GM21515 (cell line): ENCODE measurements at regions not wholly inside any gene's neighbourhood (a gene's known extent, or its start where the extent isn't known, plus 50 kb on each side); places are given as distances from the start of the nearest gene placed in this dataset.

Source experiments
- ATAC-seq: cut with Tn5 transposase; IDR thresholded peaks from one replicate; pipeline ENCODE4 v1.9.1; 2021; ENCODE audit not compliant: unreplicated experiment

DNA sequence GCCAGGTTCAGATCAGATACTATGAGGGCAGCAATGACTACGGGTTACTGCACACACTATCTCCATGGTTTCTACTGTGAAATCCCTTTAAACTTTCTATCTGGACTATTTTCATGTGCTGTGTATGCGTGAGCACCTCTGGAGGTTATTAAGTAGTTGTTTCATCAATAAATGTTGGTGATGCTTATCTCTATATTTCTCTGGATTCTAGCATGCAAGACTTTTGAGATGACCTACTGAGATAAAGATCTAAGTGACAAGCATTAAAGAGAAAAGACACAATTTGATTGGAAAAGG lies 194.0 kb downstream of the NRIP1 start:
- ATAC-seq = no peak

- ATAC-seq = no peak
Observed at GRCh38 chr21:14869984-14870852, 194.6 kb downstream of the NRIP1 start.

GRCh38 chr21:14866859-14867765 lies 197.7 kb downstream of the NRIP1 start:
- no peak for ATAC-seq

DNA sequence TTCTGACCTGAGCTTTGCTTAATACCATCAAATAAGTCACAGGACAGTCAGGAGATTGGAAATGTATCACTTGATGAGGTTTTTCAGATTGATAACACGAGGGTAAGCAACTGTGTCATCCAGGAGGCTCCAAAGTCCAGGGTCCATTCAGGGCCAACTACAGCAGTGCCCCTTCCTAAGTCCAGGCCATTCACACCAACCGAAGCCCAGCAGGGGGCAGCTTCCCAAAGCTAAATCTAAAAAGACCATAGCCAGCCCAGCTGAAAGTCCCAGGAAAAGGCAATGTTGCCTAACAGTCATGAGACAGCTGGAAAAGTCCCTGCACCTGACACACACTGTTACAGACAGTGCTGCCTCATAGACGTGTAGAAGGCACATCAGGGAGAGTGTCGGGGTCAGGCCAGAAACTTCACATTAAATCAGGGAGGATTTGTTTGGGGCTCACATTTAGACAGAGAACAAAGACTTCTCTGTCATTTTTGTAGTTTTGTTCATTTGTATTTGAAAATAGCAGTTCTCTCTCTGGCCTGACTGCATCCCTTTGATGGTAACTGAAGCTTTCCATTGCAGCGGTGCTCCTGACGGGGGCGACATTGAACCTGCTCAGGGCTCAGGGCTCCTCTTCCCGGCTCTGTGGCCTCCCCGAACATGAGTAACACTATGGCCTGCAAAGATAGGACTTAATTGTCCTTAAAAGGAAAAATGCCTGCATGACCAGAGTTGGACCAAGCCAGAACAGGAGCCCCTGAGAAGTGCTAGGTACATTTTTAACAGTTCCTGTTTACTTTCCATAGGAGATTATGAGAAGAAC lies 200.4 kb downstream of the NRIP1 start:
- no peak for ATAC-seq

DNA sequence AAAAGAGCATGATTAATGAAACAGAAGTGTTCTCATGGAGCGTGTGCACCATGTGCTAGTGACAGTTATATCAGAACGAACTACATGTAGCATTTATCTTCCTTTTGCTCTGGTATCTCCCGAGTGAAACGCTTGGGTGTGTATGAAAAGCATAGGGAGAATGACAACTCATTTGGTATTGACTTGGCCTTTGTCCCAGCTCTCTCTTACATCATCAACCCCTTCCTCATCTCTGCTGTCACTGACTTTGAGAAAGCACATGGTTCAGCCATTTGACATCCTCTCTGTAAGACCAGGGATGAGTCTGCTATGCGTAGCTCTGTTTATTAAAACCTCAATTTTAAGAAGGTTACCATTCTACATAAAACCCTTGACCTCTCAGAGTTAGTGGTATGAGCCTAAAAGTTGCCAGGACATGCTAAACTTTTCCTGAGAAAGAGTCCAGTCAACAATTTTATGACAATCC lies 201.0 kb downstream of the NRIP1 start:
- no peak for ATAC-seq

DNA sequence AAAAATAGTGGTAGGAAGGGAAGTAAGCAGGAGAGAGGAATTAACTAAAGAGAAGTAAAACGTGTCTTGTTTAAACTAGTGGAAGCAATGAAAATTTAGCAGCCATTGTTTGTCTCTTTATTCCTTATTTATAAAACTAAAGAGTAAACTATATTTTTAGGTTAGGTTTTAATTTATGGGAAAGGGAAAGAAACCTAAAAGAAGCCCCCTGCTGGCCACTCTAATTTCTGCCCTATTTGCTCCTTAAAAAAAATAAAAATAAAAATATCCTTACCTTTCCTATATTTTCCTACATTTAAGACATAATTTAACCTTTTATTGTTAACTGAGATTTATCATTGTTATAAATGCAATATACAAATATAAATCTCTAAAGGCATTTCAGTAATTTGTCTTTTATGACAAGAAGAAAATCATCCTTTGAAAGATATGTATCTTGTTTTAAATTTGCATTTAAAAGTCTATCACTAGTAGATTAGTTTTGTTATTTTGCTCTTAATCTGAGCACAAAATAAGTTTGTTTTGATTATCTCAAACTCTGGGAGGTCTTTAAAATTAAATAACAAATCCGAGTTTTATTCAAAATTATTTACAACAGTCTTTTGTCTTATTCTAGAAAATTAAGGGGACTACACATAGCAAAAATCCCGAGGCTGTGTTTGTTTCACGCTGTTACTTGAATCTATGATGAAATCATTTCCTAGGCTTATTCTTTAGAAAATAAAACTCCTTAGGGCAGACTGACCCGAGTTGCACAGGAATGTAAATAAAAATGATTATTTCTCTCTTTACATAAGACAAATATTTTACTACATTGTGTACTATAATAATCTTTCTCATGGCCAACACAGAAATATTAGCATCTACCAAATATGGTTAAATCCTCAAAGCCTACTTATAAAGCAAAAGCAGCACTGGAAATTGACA lies 201.7 kb downstream of the NRIP1 start:
- no peak for ATAC-seq

- ATAC-seq = no peak
Observed at GRCh38 chr21:14858311-14858710, 206.5 kb downstream of the NRIP1 start.

DNA sequence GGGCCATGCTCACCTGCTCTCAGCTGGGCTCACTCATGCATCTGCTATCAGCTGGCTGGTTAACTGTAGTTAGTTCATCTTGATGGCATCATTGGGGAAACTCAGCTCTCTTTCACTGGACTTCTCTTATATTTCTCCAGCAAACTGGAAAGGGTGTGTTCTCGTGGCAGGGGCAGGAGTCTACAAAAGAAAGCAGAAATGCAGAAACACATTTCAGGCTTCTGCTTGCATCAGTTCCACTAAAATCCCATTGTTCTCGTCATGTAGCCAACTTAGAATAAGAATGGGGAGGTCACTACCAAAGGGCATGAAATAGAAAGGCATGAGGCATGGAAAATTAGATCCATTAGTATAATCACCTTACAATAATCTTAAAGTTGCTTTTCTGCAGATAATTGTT lies 207.3 kb downstream of the NRIP1 start:
- no peak for ATAC-seq

GRCh38 chr21:14850394-14850793 lies 214.4 kb downstream of the NRIP1 start:
- no peak for ATAC-seq

GRCh38 chr21:14846621-14847020 lies 218.2 kb downstream of the NRIP1 start:
- ATAC-seq = no peak

- ATAC-seq = no peak
Observed at GRCh38 chr21:14844001-14844400, 220.8 kb downstream of the NRIP1 start.

DNA sequence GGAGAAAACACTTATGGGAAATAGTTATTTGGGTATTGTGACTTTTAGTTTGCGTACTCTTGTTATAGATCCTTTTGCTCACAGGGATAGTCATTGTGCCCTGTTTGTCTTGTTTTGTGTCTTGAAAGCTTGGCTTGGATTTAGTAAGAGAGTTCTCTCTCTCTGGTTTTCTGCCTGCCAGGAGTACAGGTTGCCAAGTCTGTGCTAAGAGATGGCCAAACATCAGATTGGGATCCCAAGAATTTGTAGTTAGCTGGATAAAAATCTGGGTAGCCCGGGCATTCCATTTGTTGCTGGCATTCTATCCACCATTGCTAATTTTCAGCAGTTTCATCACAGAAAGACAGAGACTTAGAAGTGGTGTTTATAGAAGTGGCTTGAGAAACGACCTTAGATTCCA lies 222.2 kb downstream of the NRIP1 start:
- ATAC-seq = no peak

DNA sequence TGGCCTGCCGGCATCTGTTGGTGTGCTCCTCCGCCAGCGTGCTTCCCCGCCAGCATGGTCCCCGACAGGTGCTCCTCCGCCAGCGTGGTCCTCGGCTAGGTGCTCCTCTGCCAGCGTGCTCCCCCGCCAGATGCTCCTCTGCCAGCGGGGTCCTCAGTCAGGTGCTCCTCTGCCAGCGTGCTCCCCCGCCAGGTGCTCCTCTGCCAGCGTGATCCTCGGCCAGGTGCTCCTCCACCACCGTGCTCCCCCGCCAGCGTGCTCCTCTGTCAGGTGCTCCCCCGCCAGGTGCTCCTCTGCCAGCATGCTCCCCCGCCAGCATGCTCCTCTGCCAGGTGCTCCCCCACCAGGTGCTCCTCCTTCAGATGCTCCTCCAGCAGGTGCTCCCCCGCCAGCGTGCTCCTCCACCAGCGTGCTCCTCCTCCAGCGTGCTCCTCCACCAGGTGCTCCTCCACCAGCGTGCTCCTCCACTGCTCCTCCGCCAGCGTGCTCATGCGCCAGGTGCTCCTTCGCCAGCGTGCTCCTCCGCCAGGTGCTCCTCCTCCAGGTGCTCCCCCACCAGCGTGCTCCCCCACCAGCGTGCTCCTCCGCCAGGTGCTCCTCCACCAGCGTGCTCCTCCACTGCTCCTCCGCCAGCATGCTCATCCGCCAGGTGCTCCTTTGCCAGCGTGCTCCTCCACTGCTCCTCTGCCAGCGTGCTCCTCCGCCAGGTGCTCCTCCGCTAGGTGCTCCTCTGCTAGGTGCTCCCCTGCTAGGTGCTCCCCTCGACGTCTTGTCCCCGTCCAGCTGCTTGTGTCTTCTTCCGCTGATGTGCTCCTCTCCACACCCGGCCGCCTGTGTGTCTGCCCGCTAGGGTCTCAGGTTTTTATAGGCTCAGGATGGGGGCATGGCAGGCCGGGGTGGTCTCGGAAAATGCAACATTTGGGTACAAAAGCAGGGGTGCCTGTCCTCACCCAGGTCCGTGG lies 223.0 kb downstream of the NRIP1 start:
- no peak for ATAC-seq

DNA sequence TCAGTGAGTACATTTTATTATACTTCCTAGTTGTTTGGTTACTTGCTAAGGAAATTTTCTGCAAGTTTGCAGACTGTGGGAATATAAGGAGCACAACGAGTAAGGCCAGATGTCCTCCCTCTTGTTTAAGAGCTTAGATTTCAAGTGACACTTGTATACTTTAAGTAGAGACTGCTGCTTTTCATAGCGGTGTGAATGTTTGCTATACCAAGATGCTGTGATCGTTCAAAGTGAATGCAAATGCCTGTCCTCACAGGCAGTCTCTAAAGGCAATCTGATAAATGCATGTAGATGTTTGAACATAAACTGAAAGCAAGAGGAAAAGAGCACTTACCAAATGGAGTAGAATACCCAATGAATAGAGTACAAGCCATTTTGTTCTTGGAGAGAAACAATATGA lies 226.4 kb downstream of the NRIP1 start:
- no peak for ATAC-seq

- no peak for ATAC-seq
Observed at GRCh38 chr21:14836950-14837349, 227.8 kb downstream of the NRIP1 start.

GRCh38 chr21:14833666-14834351 lies 231.0 kb downstream of the NRIP1 start:
- ATAC-seq = no peak

DNA sequence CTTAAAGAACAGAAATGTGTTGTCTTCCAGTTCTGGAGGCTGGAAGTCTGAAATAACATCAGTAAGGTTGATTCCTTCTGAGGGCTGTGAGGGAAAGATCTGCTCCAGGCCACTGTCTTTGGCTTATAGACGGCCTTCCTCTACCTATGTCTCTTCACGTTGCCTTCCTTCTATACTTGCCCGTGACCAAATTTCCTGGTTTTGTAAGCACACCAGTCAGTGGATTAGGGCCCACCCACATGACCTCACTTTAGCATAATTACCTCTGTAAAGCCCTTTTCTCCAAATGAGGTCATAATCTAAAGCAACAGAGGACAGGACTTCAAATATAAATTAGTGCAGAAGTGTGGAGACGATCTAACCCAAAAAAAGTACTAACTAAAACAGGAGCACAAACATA lies 231.6 kb downstream of the NRIP1 start:
- ATAC-seq = no peak

- no peak for ATAC-seq
Observed at GRCh38 chr21:14830307-14830706, 234.5 kb downstream of the NRIP1 start.
